ENCODE measurements at regions not wholly inside any gene's neighbourhood (a gene's known extent, or its start where the extent isn't known, plus 50 kb on each side); places are given as distances from the start of the nearest gene placed in this dataset.

DNA sequence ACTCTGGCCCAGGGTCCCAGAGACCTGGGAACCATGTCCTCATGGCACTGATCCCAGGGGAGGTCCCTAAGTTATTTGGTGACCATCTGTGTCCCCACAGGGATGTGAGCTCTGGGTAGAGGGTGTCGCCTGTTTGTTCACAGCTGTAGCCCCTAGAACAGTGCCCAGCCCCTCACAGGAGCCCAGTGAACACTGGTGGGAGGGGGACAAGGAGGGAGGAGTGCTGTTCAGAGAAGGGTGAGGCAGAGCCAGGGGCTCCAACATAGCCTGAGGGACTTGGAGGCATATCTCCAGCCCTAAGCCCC, 450.4 kb downstream of the MATN1 start:
- Histone ChIP-seq H3K9me3 (ENCODE audit: control insufficient read depth, low read depth, low read length) (no peaks in the 10 kb centered on the region), H3K4me2 (ENCODE audit: control insufficient read depth, extremely low read depth, insufficient read depth, low read depth, low read length) (no peak overlapping the region), H2AFZ (ENCODE audit: control insufficient read depth, low read length) (no peak overlapping the region), H3K9me1 (ENCODE audit: control insufficient read depth, extremely low read depth, insufficient read depth, low read length) (no peaks in the 10 kb centered on the region), H3K36me3 (ENCODE audit: control insufficient read depth in 2 of 2, extremely low read depth in 1 of 2, insufficient read depth in 2 of 2, low read length in 2 of 2) (no peaks in the 10 kb centered on the region), H3K4me1 (ENCODE audit: control insufficient read depth, extremely low read depth, insufficient read depth, low read length) (no peaks in the 10 kb centered on the region), H3K79me2 (ENCODE audit: control insufficient read depth, insufficient read depth, low read length) (no peaks in the 10 kb centered on the region), H3K9ac (ENCODE audit: control insufficient read depth, extremely low read depth, insufficient read depth, low read length) (no peak overlapping the region), H3K27ac (ENCODE audit: control insufficient read depth, insufficient read depth, low read length) (no peak overlapping the region), H4K20me1 (ENCODE audit: control insufficient read depth, extremely low read depth, insufficient read depth, low read length) (no peaks in the 10 kb centered on the region), H3K27me3 (ENCODE audit: control insufficient read depth, extremely low read depth, insufficient read depth, low read length) (peaks cover 22% of the 10 kb centered on the region), H3K4me3 (ENCODE audit: control insufficient read depth in 2 of 3, extremely low read depth in 1 of 3, insufficient read depth in 2 of 3, low read depth in 1 of 3, low read length in 3 of 3) (no peak overlapping the region)
- dilution Hi-C loops (cut with MboI; ENCODE audit: extremely low pct_ligation_motif_present, low sequenced_read_pairs): no loop called here
- TF ChIP-seq EZH2 (IDR thresholded peaks at IDR 0.05; ENCODE audit: low read length): no peak
- TF ChIP-seq, protein P1, sequence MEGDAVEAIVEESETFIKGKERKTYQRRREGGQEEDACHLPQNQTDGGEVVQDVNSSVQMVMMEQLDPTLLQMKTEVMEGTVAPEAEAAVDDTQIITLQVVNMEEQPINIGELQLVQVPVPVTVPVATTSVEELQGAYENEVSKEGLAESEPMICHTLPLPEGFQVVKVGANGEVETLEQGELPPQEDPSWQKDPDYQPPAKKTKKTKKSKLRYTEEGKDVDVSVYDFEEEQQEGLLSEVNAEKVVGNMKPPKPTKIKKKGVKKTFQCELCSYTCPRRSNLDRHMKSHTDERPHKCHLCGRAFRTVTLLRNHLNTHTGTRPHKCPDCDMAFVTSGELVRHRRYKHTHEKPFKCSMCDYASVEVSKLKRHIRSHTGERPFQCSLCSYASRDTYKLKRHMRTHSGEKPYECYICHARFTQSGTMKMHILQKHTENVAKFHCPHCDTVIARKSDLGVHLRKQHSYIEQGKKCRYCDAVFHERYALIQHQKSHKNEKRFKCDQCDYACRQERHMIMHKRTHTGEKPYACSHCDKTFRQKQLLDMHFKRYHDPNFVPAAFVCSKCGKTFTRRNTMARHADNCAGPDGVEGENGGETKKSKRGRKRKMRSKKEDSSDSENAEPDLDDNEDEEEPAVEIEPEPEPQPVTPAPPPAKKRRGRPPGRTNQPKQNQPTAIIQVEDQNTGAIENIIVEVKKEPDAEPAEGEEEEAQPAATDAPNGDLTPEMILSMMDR (optimal IDR thresholded peaks at IDR 0.05 in 1 of 3, IDR thresholded peaks at IDR 0.05 in 1 of 3, conservative IDR thresholded peaks at IDR 0.05 in 1 of 3; ENCODE audit: extremely low read depth in 1 of 3, insufficient read depth in 2 of 3, low read length in 3 of 3): no peak
- DNase-seq (ENCODE audit: low read depth, low spot score): no peak
- no peak for FAIRE-seq

DNA sequence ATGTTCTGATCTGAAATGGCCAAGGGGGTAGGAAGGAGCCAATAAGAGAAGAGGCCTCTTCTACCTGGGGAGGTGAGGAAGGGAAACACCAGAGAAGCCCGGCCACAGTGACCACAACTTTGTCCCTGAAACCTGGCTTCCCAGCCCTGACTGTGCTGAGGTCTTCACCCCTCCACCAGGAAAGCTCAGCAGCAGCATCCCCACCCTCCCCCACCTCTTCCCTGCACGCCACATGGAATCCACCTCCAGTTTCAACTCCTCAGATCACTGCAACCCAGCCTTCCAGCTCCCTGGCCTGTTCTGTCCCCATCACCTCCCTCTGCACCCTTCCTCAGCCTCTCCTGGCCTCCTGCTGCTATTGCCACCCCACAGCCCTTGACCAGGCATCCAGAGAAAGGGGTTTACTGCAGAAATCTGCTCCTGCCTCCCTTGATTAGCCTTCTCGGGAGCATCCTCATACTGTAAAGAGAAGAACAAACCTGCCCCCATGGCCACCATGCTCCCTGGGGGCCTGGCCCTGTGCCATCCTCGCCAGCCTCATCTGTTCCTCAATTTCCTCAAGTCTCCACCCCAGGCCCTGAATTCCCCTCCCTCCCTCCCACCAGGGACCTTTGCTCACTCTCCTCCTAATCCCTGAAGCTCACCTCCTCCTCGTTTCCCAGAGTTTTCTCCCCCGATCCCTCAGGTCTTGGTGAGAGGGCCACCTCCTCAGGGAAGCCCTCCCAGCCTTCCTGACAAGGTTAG, 450.9 kb downstream of the MATN1 start:
- DNase-seq (ENCODE audit: low read depth, low spot score) (no peak), FAIRE-seq (no peak)
- no peaks in the 10 kb centered on the region for H3K36me3 ChIP-seq (ENCODE audit: control insufficient read depth in 2 of 2, extremely low read depth in 1 of 2, insufficient read depth in 2 of 2, low read length in 2 of 2)
- TF ChIP-seq EZH2 (IDR thresholded peaks at IDR 0.05; ENCODE audit: low read length): no peak
- TF ChIP-seq, protein P1 (optimal IDR thresholded peaks at IDR 0.05 in 1 of 3, IDR thresholded peaks at IDR 0.05 in 1 of 3, conservative IDR thresholded peaks at IDR 0.05 in 1 of 3; ENCODE audit: extremely low read depth in 1 of 3, insufficient read depth in 2 of 3, low read length in 3 of 3): no peak
- H3K79me2 ChIP-seq (ENCODE audit: control insufficient read depth, insufficient read depth, low read length): no peaks in the 10 kb centered on the region
- no peaks in the 10 kb centered on the region for H3K9me3 ChIP-seq (ENCODE audit: control insufficient read depth, low read depth, low read length)
- H3K4me1 ChIP-seq (ENCODE audit: control insufficient read depth, extremely low read depth, insufficient read depth, low read length): no peaks in the 10 kb centered on the region
- H3K4me3 ChIP-seq (ENCODE audit: control insufficient read depth in 2 of 3, extremely low read depth in 1 of 3, insufficient read depth in 2 of 3, low read depth in 1 of 3, low read length in 3 of 3): no peak overlapping the region
- H3K4me2 ChIP-seq (ENCODE audit: control insufficient read depth, extremely low read depth, insufficient read depth, low read depth, low read length): no peak overlapping the region
- dilution Hi-C loops (cut with MboI; ENCODE audit: extremely low pct_ligation_motif_present, low sequenced_read_pairs): no loop called here
- no peaks in the 10 kb centered on the region for H4K20me1 ChIP-seq (ENCODE audit: control insufficient read depth, extremely low read depth, insufficient read depth, low read length)
- H3K27me3 ChIP-seq (ENCODE audit: control insufficient read depth, extremely low read depth, insufficient read depth, low read length): peaks cover 21% of the 10 kb centered on the region
- H3K9ac ChIP-seq (ENCODE audit: control insufficient read depth, extremely low read depth, insufficient read depth, low read length): no peak overlapping the region
- H3K27ac ChIP-seq (ENCODE audit: control insufficient read depth, insufficient read depth, low read length): no peak overlapping the region
- H2AFZ ChIP-seq (ENCODE audit: control insufficient read depth, low read length): no peak overlapping the region
- no peaks in the 10 kb centered on the region for H3K9me1 ChIP-seq (ENCODE audit: control insufficient read depth, extremely low read depth, insufficient read depth, low read length)

All from keratinocyte (primary cell).